H54 (cell line): ENCODE measurements at regions not wholly inside any gene's neighbourhood (a gene's known extent, or its start where the extent isn't known, plus 50 kb on each side); places are given as distances from the start of the nearest gene placed in this dataset.

Experiments used
- DNase-seq: peaks from one replicate; pipeline ENCODE4 v3.0.0; 2011; ENCODE audit warnings: low spot score, mixed read lengths; ENCODE audit not compliant: insufficient read length
- FAIRE-seq: peaks from 3 replicates; lab custom pipeline; 2011; peaks lifted over from hg19 to GRCh38; lab: Jason Lieb, UNC
- POLR2A ChIP-seq: IDR thresholded peaks from 2 replicates; pipeline ENCODE4 v1.6.1; 2011; ENCODE audit warnings: low read depth, mild to moderate bottlenecking, low read length

DNA sequence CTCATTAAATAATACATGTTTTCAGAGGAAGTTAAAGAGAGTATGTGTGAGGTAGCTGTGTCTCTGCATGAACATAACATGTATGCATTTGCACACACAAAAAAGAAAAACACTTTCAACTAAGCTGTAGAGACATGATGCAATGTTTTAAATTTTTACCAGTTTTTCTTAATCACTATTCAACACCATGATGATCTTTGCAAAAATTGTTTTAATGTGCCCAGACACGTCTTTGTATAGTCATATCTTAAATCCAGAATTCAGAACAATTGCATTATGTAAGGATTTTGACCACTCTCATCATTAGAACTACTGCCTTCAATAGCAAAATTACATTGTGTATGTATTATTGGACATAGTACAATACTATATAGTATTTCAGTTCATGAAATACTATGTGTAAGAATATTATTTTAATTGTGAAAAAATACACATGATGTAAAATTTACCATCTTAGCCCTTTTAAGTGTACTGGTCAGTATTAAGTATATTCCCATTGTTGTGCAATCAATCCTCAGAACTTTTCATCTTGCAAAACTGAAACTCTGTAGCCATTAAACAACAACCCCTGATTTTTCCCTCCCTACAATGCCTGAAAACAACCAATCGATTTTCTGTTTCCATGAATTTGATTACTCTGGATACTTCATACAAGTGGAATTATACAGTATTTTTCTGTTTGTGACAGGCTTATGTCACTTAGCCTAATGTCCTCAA is 104.5 kb upstream of the ACVR2A start:
- TF ChIP-seq POLR2A, result no peak
- FAIRE-seq (no peak), DNase-seq (no peak)

GRCh38 chr2:147739508-147739907 is 105.3 kb upstream of the ACVR2A start:
- DNase-seq (no peak), FAIRE-seq (no peak)
- no peak for TF ChIP-seq POLR2A

GRCh38 chr2:147718831-147719230 is 126.0 kb upstream of the ACVR2A start:
- DNase-seq (no peak), FAIRE-seq (no peak)
- TF ChIP-seq POLR2A, result no peak

GRCh38 chr2:147716906-147717305 is 127.9 kb upstream of the ACVR2A start:
- no peak for TF ChIP-seq POLR2A
- FAIRE-seq, result no peak
- DNase-seq, result no peak

DNA sequence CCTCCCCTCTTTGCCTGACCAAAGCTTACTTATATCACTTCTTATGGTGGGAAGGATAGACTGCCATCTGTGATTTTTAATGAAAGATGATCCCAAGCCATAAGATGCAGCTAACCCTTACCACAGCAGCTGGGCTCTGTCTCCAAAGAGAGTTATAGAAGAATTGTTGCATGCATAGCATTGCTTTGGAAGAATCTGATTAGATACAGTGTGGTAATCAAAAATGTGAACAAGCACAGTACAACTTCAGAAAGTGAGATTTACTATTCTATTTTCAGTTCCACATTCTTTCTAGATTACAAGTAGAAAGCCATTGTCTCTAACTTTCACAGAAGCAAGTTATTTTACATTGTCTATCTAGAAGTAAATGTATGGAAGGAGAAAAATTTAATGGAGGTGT is 129.0 kb upstream of the ACVR2A start:
- TF ChIP-seq POLR2A, result no peak
- no peak for FAIRE-seq
- DNase-seq, result no peak

- no peak for TF ChIP-seq POLR2A
- DNase-seq, result no peak
- FAIRE-seq, result no peak
Observed at GRCh38 chr2:147714582-147714981, 130.2 kb upstream of the ACVR2A start.

- DNase-seq (no peak), FAIRE-seq (no peak)
- TF ChIP-seq POLR2A, result no peak
Observed at GRCh38 chr2:147713349-147713748, 131.5 kb upstream of the ACVR2A start.

DNA sequence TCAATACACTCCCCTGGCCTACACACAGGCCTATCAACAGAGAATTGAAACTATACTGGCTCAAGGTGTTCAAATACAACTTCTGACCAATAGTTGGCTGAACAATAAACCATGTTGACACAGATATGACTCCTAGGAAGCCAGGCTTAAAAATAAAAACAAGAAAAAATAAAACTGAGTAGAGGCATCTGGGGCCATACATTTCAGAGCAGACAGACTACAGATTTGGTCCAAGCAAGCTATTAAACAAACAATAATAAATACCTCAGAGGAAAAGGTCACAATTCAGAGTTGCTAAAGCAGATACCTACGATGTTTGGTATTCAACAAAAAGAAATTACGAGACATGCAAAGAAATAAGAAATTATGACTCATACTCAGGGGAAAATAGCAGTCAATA is 132.8 kb upstream of the ACVR2A start:
- DNase-seq (no peak), FAIRE-seq (no peak)
- no peak for TF ChIP-seq POLR2A

GRCh38 chr2:147711031-147711430 is 133.8 kb upstream of the ACVR2A start:
- FAIRE-seq, result no peak
- DNase-seq, result no peak
- TF ChIP-seq POLR2A, result no peak

- DNase-seq, result no peak
- no peak for TF ChIP-seq POLR2A
- FAIRE-seq, result no peak
Observed at GRCh38 chr2:147709655-147710054, 135.2 kb upstream of the ACVR2A start.

DNA sequence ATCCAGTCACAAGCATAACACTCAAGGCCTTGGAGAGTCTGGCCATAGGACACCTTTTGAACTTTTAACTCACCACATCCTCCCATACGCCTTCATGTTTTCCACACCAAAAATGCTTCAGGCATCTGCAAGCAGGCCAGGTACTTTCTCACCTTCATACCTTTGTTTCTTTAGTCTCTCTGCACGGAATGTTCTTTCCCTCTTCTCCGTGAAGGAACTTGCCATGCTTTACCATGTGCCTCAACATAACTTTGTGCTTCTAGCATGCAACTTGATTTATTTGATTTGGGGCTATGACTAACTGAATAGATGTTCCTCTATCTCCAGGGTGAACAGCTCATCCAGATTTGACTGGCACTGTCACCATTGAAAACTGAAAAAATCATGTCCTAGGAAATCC is 141.7 kb upstream of the ACVR2A start:
- FAIRE-seq (no peak), DNase-seq (no peak)
- no peak for TF ChIP-seq POLR2A

- TF ChIP-seq POLR2A, result no peak
- no peak for DNase-seq
- no peak for FAIRE-seq
Observed at GRCh38 chr2:147698166-147698565, 146.7 kb upstream of the ACVR2A start.

- DNase-seq, result no peak
- no peak for FAIRE-seq
- no peak for TF ChIP-seq POLR2A
Observed at GRCh38 chr2:147696426-147696825, 148.4 kb upstream of the ACVR2A start.

- FAIRE-seq, result no peak
- TF ChIP-seq POLR2A, result no peak
- no peak for DNase-seq
Observed at GRCh38 chr2:147689220-147689909, 155.5 kb upstream of the ACVR2A start.

DNA sequence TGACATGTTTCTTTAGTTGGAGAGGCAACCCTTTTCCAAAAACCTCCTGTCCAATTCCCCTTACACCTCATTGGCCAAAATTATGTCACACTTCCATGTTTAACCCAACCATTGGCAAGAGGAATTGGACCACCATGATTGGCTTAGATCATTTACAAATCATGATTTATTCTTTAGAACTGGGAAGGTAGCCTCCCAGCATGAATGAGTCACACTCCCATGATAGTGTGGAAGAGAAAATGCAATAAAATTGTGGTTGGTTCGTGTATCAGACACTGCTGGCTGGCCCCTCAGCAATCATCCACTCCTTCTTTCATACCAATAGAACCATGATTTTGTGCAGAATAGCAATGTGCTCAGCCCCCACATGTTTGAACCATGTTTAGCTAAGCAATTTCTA is 156.6 kb upstream of the ACVR2A start:
- no peak for DNase-seq
- FAIRE-seq, result no peak
- TF ChIP-seq POLR2A, result no peak
